ENCODE measurements at regions not wholly inside any gene's neighbourhood (a gene's known extent, or its start where the extent isn't known, plus 50 kb on each side); places are given as distances from the start of the nearest gene placed in this dataset.

GRCh38 chr4:108519911-108520601, 100.3 kb upstream of the RPL34 start:
- intact Hi-C loops (cut with micrococcal nuclease) (no loop called here), dilution Hi-C loops (cut with MboI; ENCODE audit: extremely low pct_ligation_motif_present, low sequenced_read_pairs) (no loop called here)
- Histone ChIP-seq H3K4me2 (ENCODE audit: insufficient read depth, low read length) (no peak overlapping the region), H3K4me1 (ENCODE audit: control insufficient read depth, extremely low read depth, insufficient read depth, low read length) (no peaks in the 10 kb centered on the region), H4K20me1 (replicated peaks; ENCODE audit: control insufficient read depth, extremely low read depth, insufficient read depth, low read length) (no peaks in the 10 kb centered on the region), H3K27me3 (ENCODE audit: control insufficient read depth in 2 of 2, insufficient read depth in 2 of 2, low read length in 2 of 2) (no peaks in the 10 kb centered on the region), H3K4me3 (replicated peaks in 1 of 3; ENCODE audit: insufficient read depth in 1 of 3, low read depth in 1 of 3, low read length in 3 of 3) (no peak overlapping the region), H3K9me3 (replicated peaks; ENCODE audit: control insufficient read depth, insufficient read depth, low read length) (no peaks in the 10 kb centered on the region), H2AFZ (ENCODE audit: low read depth, low read length) (no peak overlapping the region), H3K9me1 (replicated peaks; ENCODE audit: control insufficient read depth, extremely low read depth, insufficient read depth, low read length) (no peaks in the 10 kb centered on the region), H3K9ac (replicated peaks; ENCODE audit: extremely low read depth, insufficient read depth, low read length) (no peak overlapping the region), H3K36me3 (ENCODE audit: control insufficient read depth in 2 of 2, extremely low read depth in 1 of 2, insufficient read depth in 2 of 2, low read length in 2 of 2) (no peaks in the 10 kb centered on the region), H3K27ac (ENCODE audit: insufficient read depth, low read depth, low read length) (no peak overlapping the region), H3K79me2 (ENCODE audit: control insufficient read depth, insufficient read depth, low read length) (no peaks in the 10 kb centered on the region)
- CTCF ChIA-PET = interaction anchor here (1.0 kb wide), 1 partner anchor 9 kb away, joined by 3 read pairs; no protein-coding TSS in a partner anchor
- POLR2A ChIA-PET = no interaction called here
- TF ChIP-seq JUN (IDR thresholded peaks at IDR 0.05; ENCODE audit: borderline replicate concordance, insufficient read depth, insufficient read length, low read depth) (no peak), MYC (IDR thresholded peaks at IDR 0.05; ENCODE audit: low read depth, low read length) (no peak)
- no peak for DNase-seq (ENCODE audit: low read depth, low spot score)
- BruUV-seq (replicated peaks) = no TSS peak
- no peak for FAIRE-seq

GRCh38 chr4:108519208-108519833, 101.1 kb upstream of the RPL34 start:
- ChIA-PET CTCF (interaction anchor here (1.0 kb wide), 1 partner anchor 10 kb away, joined by 3 read pairs; no protein-coding TSS in a partner anchor), POLR2A (no interaction called here)
- H3K9me3 ChIP-seq (replicated peaks; ENCODE audit: control insufficient read depth, insufficient read depth, low read length) = no peaks in the 10 kb centered on the region
- no peaks in the 10 kb centered on the region for H3K79me2 ChIP-seq (ENCODE audit: control insufficient read depth, insufficient read depth, low read length)
- BruUV-seq (replicated peaks) = no TSS peak
- FAIRE-seq (no peak), DNase-seq (ENCODE audit: low read depth, low spot score) (no peak)
- no peak overlapping the region for H2AFZ ChIP-seq (ENCODE audit: low read depth, low read length)
- intact Hi-C loops (cut with micrococcal nuclease) = no loop called here
- H3K4me1 ChIP-seq (ENCODE audit: control insufficient read depth, extremely low read depth, insufficient read depth, low read length) = no peaks in the 10 kb centered on the region
- no peaks in the 10 kb centered on the region for H3K9me1 ChIP-seq (replicated peaks; ENCODE audit: control insufficient read depth, extremely low read depth, insufficient read depth, low read length)
- no peak overlapping the region for H3K4me3 ChIP-seq (replicated peaks in 1 of 3; ENCODE audit: insufficient read depth in 1 of 3, low read depth in 1 of 3, low read length in 3 of 3)
- H4K20me1 ChIP-seq (replicated peaks; ENCODE audit: control insufficient read depth, extremely low read depth, insufficient read depth, low read length) = no peaks in the 10 kb centered on the region
- no peaks in the 10 kb centered on the region for H3K36me3 ChIP-seq (ENCODE audit: control insufficient read depth in 2 of 2, extremely low read depth in 1 of 2, insufficient read depth in 2 of 2, low read length in 2 of 2)
- TF ChIP-seq CTCF (IDR thresholded peaks at IDR 0.05; ENCODE audit: extremely low read depth in 1 of 2, insufficient read depth in 1 of 2, low read depth in 1 of 2, low read length in 2 of 2) (no peak), GATA2 (IDR thresholded peaks at IDR 0.05; ENCODE audit: insufficient read depth, insufficient read length, low read depth, low read length) (no peak), FOS (IDR thresholded peaks at IDR 0.05; ENCODE audit: borderline replicate concordance, insufficient read depth, low read length) (no peak), POLR2A (IDR thresholded peaks at IDR 0.05; ENCODE audit: low read depth, low read length) (no peak), MAX (IDR thresholded peaks at IDR 0.05; ENCODE audit: insufficient read depth, insufficient read length) (no peak), MYC (IDR thresholded peaks at IDR 0.05; ENCODE audit: low read depth, low read length) (no peak), JUN (IDR thresholded peaks at IDR 0.05; ENCODE audit: borderline replicate concordance, insufficient read depth, insufficient read length, low read depth) (no peak), POLR2AphosphoS5 (IDR thresholded peaks at IDR 0.05; ENCODE audit: insufficient read depth, low read depth, low read length) (no peak), EZH2 (IDR thresholded peaks at IDR 0.05; ENCODE audit: borderline replicate concordance, low read depth, low read length, severe bottlenecking) (no peak)
- H3K9ac ChIP-seq (replicated peaks; ENCODE audit: extremely low read depth, insufficient read depth, low read length) = no peak overlapping the region
- H3K4me2 ChIP-seq (ENCODE audit: insufficient read depth, low read length) = no peak overlapping the region
- dilution Hi-C loops (cut with MboI; ENCODE audit: extremely low pct_ligation_motif_present, low sequenced_read_pairs) = no loop called here
- H3K27ac ChIP-seq (ENCODE audit: insufficient read depth, low read depth, low read length) = no peak overlapping the region
- peaks cover 0 to under 1% of the 10 kb centered on the region in 2 experiments for H3K27me3 ChIP-seq (ENCODE audit: control insufficient read depth in 2 of 2, insufficient read depth in 2 of 2, low read length in 2 of 2)

Measured in endothelial cell of umbilical vein (primary cell).